Stimulated activated naive B cell treated with anti-CD40 and anti-IgM and Interleukin-4, amounts not matched to agents 10 μg/mL and 1 μg/mL and 100 μg/mL, for 72 hours (primary cell): ENCODE measurements at regions not wholly inside any gene's neighbourhood (a gene's known extent, or its start where the extent isn't known, plus 50 kb on each side); places are given as distances from the start of the nearest gene placed in this dataset.
"Not testable (repeated sequence)": the region's sequence is repeated elsewhere in the genome, so short reads cannot be mapped to it uniquely, and the experiment has no call there.

Experiments used
- ATAC-seq, 2 donors: fragments of 150-1000 bp; cut with Tn5 transposase; replicated peaks; 2 replicates each; pipeline ENCODE4 v1.10.0; 2021; ENCODE audit warnings: moderate library complexity in 1 of 2
- DNase-seq: peaks from one replicate; pipeline ENCODE4 v3.0.0; 2021
- H3K27ac Mint-ChIP-seq: one replicate; pipeline ENCODE4 v1.8.0; 2022; ENCODE audit warnings: mild to moderate bottlenecking, mixed read lengths
- H3K27me3 Mint-ChIP-seq, 2 donors: one replicate each; pipeline ENCODE4 v1.8.0; 2022; ENCODE audit warnings: mixed read lengths in 2 of 2
- H3K36me3 Mint-ChIP-seq, 2 donors: one replicate each; pipeline ENCODE4 v1.8.0; 2022; ENCODE audit warnings: mixed read lengths in 2 of 2, mild to moderate bottlenecking in 1 of 2
- H3K4me1 Mint-ChIP-seq, 2 donors: one replicate each; pipeline ENCODE4 v1.8.0; 2022; ENCODE audit warnings: mixed read lengths in 2 of 2, mild to moderate bottlenecking in 1 of 2
- H3K4me3 Mint-ChIP-seq, 2 donors: one replicate each; pipeline ENCODE4 v1.8.0; 2022; ENCODE audit warnings: mild to moderate bottlenecking in 2 of 2, mixed read lengths in 2 of 2, moderate library complexity in 1 of 2
- H3K9me3 Mint-ChIP-seq, 2 donors: one replicate each; pipeline ENCODE4 v1.8.0; 2022; ENCODE audit warnings: mixed read lengths in 2 of 2, mild to moderate bottlenecking in 1 of 2

GRCh38 chr17:26881195-26881594, 412.7 kb upstream of the WSB1 start:
- H3K27ac Mint-ChIP-seq, H3K9me3 Mint-ChIP-seq, DNase-seq, H3K4me3 Mint-ChIP-seq, H3K27me3 Mint-ChIP-seq, H3K36me3 Mint-ChIP-seq, H3K4me1 Mint-ChIP-seq: not testable (repeated sequence)
- peak in 1 of 2 donors; percentile 21 for ATAC-seq

GRCh38 chr17:26882097-26882761, 411.7 kb upstream of the WSB1 start:
- H3K27ac Mint-ChIP-seq = not testable (repeated sequence)

GRCh38 chr17:26883878-26884740, 409.8 kb upstream of the WSB1 start:
- not testable (repeated sequence) for DNase-seq, H3K36me3 Mint-ChIP-seq, H3K27ac Mint-ChIP-seq, H3K9me3 Mint-ChIP-seq, H3K27me3 Mint-ChIP-seq, H3K4me1 Mint-ChIP-seq, H3K4me3 Mint-ChIP-seq
- peak; percentile 47 to 51 for ATAC-seq

More at GRCh38 chr17:26882097-26882761, 411.7 kb upstream of the WSB1 start:
- H3K9me3 Mint-ChIP-seq, H3K4me3 Mint-ChIP-seq, H3K4me1 Mint-ChIP-seq, H3K27me3 Mint-ChIP-seq, DNase-seq, H3K36me3 Mint-ChIP-seq: not testable (repeated sequence)
- ATAC-seq = peak; percentile 64 to 66

- not testable (repeated sequence) for DNase-seq, H3K4me3 Mint-ChIP-seq, H3K36me3 Mint-ChIP-seq, H3K27ac Mint-ChIP-seq, H3K27me3 Mint-ChIP-seq, H3K4me1 Mint-ChIP-seq, H3K9me3 Mint-ChIP-seq
- peak; percentile 10 to 21 for ATAC-seq
These were observed 409.2 kb upstream of the WSB1 start for GRCh38 chr17:26884741-26885059.

- H3K36me3 Mint-ChIP-seq, H3K4me3 Mint-ChIP-seq, H3K4me1 Mint-ChIP-seq, H3K9me3 Mint-ChIP-seq, H3K27me3 Mint-ChIP-seq, H3K27ac Mint-ChIP-seq: not testable (repeated sequence)
- DNase-seq = peak; percentile 75
- ATAC-seq = peak; percentile 30 to 34
These were observed 408.5 kb upstream of the WSB1 start for GRCh38 chr17:26885244-26885970.
